Liver (tissue), 3 donors: ENCODE measurements at regions not wholly inside any gene's neighbourhood (a gene's known extent, or its start where the extent isn't known, plus 50 kb on each side); places are given as distances from the start of the nearest gene placed in this dataset.

Experiments used
- CTCF ChIP-seq: fragments of 150-350 bp; IDR thresholded peaks from 2 replicates; pipeline ENCODE4 v1.5.1; 2017; ENCODE audit warnings: improper control_type of control experiment, low read depth, low read length; ENCODE audit not compliant: missing input control
- FOXA2 ChIP-seq: IDR thresholded peaks from 2 replicates; pipeline ENCODE4 v1.6.1; 2016; ENCODE audit warnings: antibody characterized with exemption
- HNF4G ChIP-seq: IDR thresholded peaks from 2 replicates; pipeline ENCODE4 v1.6.1; 2016; ENCODE audit warnings: antibody characterized with exemption
- MAX ChIP-seq: IDR thresholded peaks from 2 replicates; pipeline ENCODE4 v1.6.1; 2016; ENCODE audit warnings: antibody characterized with exemption
- RAD21 ChIP-seq, 2 donors: IDR thresholded peaks; 2 replicates each; pipeline ENCODE4 v1.6.1; 2016; ENCODE audit warnings: antibody characterized with exemption in 2 of 2, mild to moderate bottlenecking in 2 of 2
- REST ChIP-seq: IDR thresholded peaks from 2 replicates; pipeline ENCODE4 v1.6.1; 2016; ENCODE audit warnings: antibody characterized with exemption, mild to moderate bottlenecking
- RXRA ChIP-seq, 2 donors: IDR thresholded peaks; 2 replicates each; pipeline ENCODE4 v1.6.1; 2017 to 2018; ENCODE audit warnings: antibody characterized with exemption in 2 of 2, mild to moderate bottlenecking in 1 of 2
- TAF1 ChIP-seq: conservative IDR thresholded peaks from 2 replicates; pipeline ENCODE4 v1.6.1; 2016; ENCODE audit warnings: antibody characterized with exemption, mild to moderate bottlenecking
- donor health status: healthy.
- donor health status: healthy.

- TF ChIP-seq CTCF (no peak), REST (peak; percentile 50), TAF1 (no peak), RXRA (IDR thresholded peaks at IDR 0.05) (peak in 1 of 2 donors; percentile 73), RAD21 (IDR thresholded peaks at IDR 0.05) (peak in 1 of 2 donors; percentile 43), FOXA2 (peak; percentile 18), HNF4G (no peak), MAX (peak; percentile 44)
These were observed 195.5 kb upstream of the DUSP10 start for GRCh38 chr1:221937155-221937953.
